A673 (cell line): ENCODE measurements at regions not wholly inside any gene's neighbourhood (a gene's known extent, or its start where the extent isn't known, plus 50 kb on each side); places are given as distances from the start of the nearest gene placed in this dataset.

Source experiments
- BruUV-seq: library from RNA; stranded (reverse); fragments of 400-500 nt; replicated peaks from 2 replicates; lab custom pipeline; 2021; lab: Mats Ljungman, UMichigan
- CTCF ChIA-PET: fragments of 300-600 bp; sonication (Branson Sonifier 250); formaldehyde crosslinking; loops from one replicate; lab custom pipeline; 2022; ENCODE audit warnings: antibody characterized with exemption; lab: Charles Lee
- POLR2A ChIA-PET: fragments of 300-600 bp; sonication (Branson Sonifier 250); formaldehyde crosslinking; loops from one replicate; lab custom pipeline; 2022; ENCODE audit warnings: antibody characterized with exemption; ENCODE audit not compliant: low non-redundant PET; lab: Charles Lee
- DNase-seq: peaks from one replicate; pipeline ENCODE4 v3.0.0-alpha.2; 2015; ENCODE audit warnings: low spot score
- H3K27ac ChIP-seq: fragments of 200-600 bp; sonication (generic); 2 replicates; pipeline ENCODE4 v1.5.1; 2016; ENCODE audit warnings: mixed run types, low read depth, mild to moderate bottlenecking, mixed read lengths, antibody characterized with exemption, low read length; ENCODE audit not compliant: poor library complexity, severe bottlenecking
- H3K27me3 ChIP-seq: fragments of 200-600 bp; sonication (generic); replicated peaks from 2 replicates; pipeline ENCODE4 v1.6.1; 2017; ENCODE audit warnings: mixed run types, low read depth, mild to moderate bottlenecking, mixed read lengths, antibody characterized with exemption, low read length; ENCODE audit not compliant: insufficient read depth, poor library complexity
- H3K36me3 ChIP-seq: fragments of 200-600 bp; sonication (generic); 2 replicates; pipeline ENCODE4 v1.6.1; 2016; ENCODE audit warnings: mixed run types, mild to moderate bottlenecking, mixed read lengths, antibody characterized with exemption, low read length; ENCODE audit not compliant: insufficient read depth, poor library complexity, severe bottlenecking
- H3K4me1 ChIP-seq: fragments of 200-600 bp; sonication (generic); 2 replicates; pipeline ENCODE4 v1.6.1; 2017; ENCODE audit warnings: mixed run types, mild to moderate bottlenecking, mixed read lengths, antibody characterized with exemption, low read length; ENCODE audit not compliant: insufficient read depth, poor library complexity, severe bottlenecking
- H3K4me3 ChIP-seq: fragments of 200-600 bp; sonication (generic); 2 replicates; pipeline ENCODE4 v1.5.1; 2016; ENCODE audit warnings: low read depth, mixed run types, mild to moderate bottlenecking, mixed read lengths, low read length; ENCODE audit not compliant: poor library complexity, severe bottlenecking
- H3K9me3 ChIP-seq: fragments of 200-600 bp; sonication (generic); 2 replicates; pipeline ENCODE4 v1.6.1; 2016; ENCODE audit warnings: mixed run types, low read depth, mild to moderate bottlenecking, mixed read lengths, antibody characterized with exemption, low read length; ENCODE audit not compliant: poor library complexity, severe bottlenecking
- CTCF ChIP-seq: fragments of 300-800, 200-600 bp; sonication (generic); conservative IDR thresholded peaks from 2 replicates; pipeline ENCODE4 v1.5.1; 2017; ENCODE audit warnings: low read depth, mild to moderate bottlenecking, antibody characterized with exemption, low read length, moderate library complexity, mixed read lengths
- EZH2 ChIP-seq: fragments of 200-600 bp; sonication (generic); IDR thresholded peaks from 2 replicates; pipeline ENCODE4 v1.6.1; 2017; ENCODE audit warnings: borderline replicate concordance, low read depth, mild to moderate bottlenecking, mixed read lengths, antibody characterized with exemption, low read length; ENCODE audit not compliant: poor library complexity, severe bottlenecking
- intact Hi-C: fragments of 100-400 bp; cut with micrococcal nuclease; formaldehyde crosslinking; loops from one replicate; pipeline ENCODE4 v1.10.0; 2022; ENCODE audit not compliant: unreplicated experiment

- intact Hi-C loops: no loop called here
- Histone ChIP-seq H3K9me3 (peaks cover 3% of the 10 kb centered on the region), H3K27me3 (peaks cover 36% of the 10 kb centered on the region), H3K36me3 (no peaks in the 10 kb centered on the region), H3K27ac (no peak overlapping the region), H3K4me3 (no peak overlapping the region), H3K4me1 (no peaks in the 10 kb centered on the region)
- POLR2A ChIA-PET: no interaction called here
- CTCF ChIA-PET: no interaction called here
- BruUV-seq: no TSS peak
- TF ChIP-seq EZH2 (no peak), CTCF (no peak)
- no peak for DNase-seq
Measured at GRCh38 chr22:22394591-22394990, 114.0 kb downstream of the ZNF280B start.

GRCh38 chr22:22395245-22395644 is 113.3 kb downstream of the ZNF280B start:
- POLR2A ChIA-PET: no interaction called here
- no peaks in the 10 kb centered on the region for H3K4me1 ChIP-seq
- no peak overlapping the region for H3K4me3 ChIP-seq
- no peak for TF ChIP-seq CTCF
- TF ChIP-seq EZH2: no peak
- CTCF ChIA-PET: no interaction called here
- DNase-seq: no peak
- no peaks in the 10 kb centered on the region for H3K36me3 ChIP-seq
- H3K9me3 ChIP-seq: peaks cover 3% of the 10 kb centered on the region
- intact Hi-C loops: no loop called here
- peaks cover 33% of the 10 kb centered on the region for H3K27me3 ChIP-seq
- no peak overlapping the region for H3K27ac ChIP-seq
- BruUV-seq: no TSS peak

GRCh38 chr22:22396741-22397291 is 111.7 kb downstream of the ZNF280B start:
- no peaks in the 10 kb centered on the region for H3K4me1 ChIP-seq
- CTCF ChIA-PET: no interaction called here
- TF ChIP-seq CTCF: no peak
- TF ChIP-seq EZH2: no peak
- DNase-seq: no peak
- POLR2A ChIA-PET: no interaction called here
- no peaks in the 10 kb centered on the region for H3K36me3 ChIP-seq
- intact Hi-C loops: no loop called here
- H3K27me3 ChIP-seq: peaks cover 23% of the 10 kb centered on the region
- peaks cover 3% of the 10 kb centered on the region for H3K9me3 ChIP-seq
- no peak overlapping the region for H3K4me3 ChIP-seq
- BruUV-seq: no TSS peak
- no peak overlapping the region for H3K27ac ChIP-seq
